Esophagus (tissue), 2 donors: ENCODE measurements at regions not wholly inside any gene's neighbourhood (a gene's known extent, or its start where the extent isn't known, plus 50 kb on each side); places are given as distances from the start of the nearest gene placed in this dataset.

ENCODE experiments used
- H3K27ac ChIP-seq, 2 donors: one replicate each; pipeline ENCODE4 v1.5.1; 2013; ENCODE audit warnings: low read depth in 2 of 2, mild to moderate bottlenecking in 2 of 2, inconsistent platforms in 1 of 2, low read length in 1 of 2, moderate library complexity in 1 of 2
- H3K27me3 ChIP-seq, 2 donors: one replicate each; pipeline ENCODE4 v1.6.1; 2013; ENCODE audit warnings: low read length in 2 of 2, control low read depth in 1 of 2, mild to moderate bottlenecking in 1 of 2; ENCODE audit not compliant: insufficient read depth in 2 of 2, control insufficient read depth in 1 of 2
- H3K36me3 ChIP-seq, 2 donors: one replicate each; pipeline ENCODE4 v1.6.1; 2013; ENCODE audit warnings: low read length in 1 of 2; ENCODE audit not compliant: control insufficient read depth in 2 of 2, insufficient read depth in 2 of 2
- H3K4me1 ChIP-seq, 2 donors: one replicate each; pipeline ENCODE4 v1.6.1; 2013; ENCODE audit warnings: low read length in 1 of 2; ENCODE audit not compliant: control insufficient read depth in 2 of 2, insufficient read depth in 2 of 2
- H3K4me3 ChIP-seq, 2 donors: one replicate each; pipeline ENCODE4 v1.5.1; 2013; ENCODE audit warnings: low read length in 2 of 2, mild to moderate bottlenecking in 2 of 2, low read depth in 1 of 2, moderate library complexity in 1 of 2
- H3K9me3 ChIP-seq, 2 donors: one replicate each; pipeline ENCODE4 v1.6.1; 2013; ENCODE audit warnings: mild to moderate bottlenecking in 2 of 2, low read depth in 1 of 2, low read length in 1 of 2, moderate library complexity in 1 of 2; ENCODE audit not compliant: control insufficient read depth in 2 of 2, insufficient read depth in 1 of 2
- WGBS, 2 donors: extraction: QIAGEN DNeasy Blood & Tissue Kit; methylation state at CpG; one replicate each; pipeline ENCODE4 v1.1.7; 2013; 5-methylcytosine and 5-hydroxymethylcytosine counted together
- donor health status: healthy with polysubstance abuse.
- donor health status: Bipolar disorder and iron deficiency.

- WGBS, 2 donors, result 53 to 57% methylated on average over 7 of the region's 7 CpGs
- H3K27ac ChIP-seq, result no peak overlapping the region
These were observed 168.1 kb downstream of the TRIB2 start for GRCh38 chr2:12884713-12885282.

GRCh38 chr2:12890066-12890465 lies 173.3 kb downstream of the TRIB2 start:
- no peaks in the 10 kb centered on the region for H3K4me1 ChIP-seq
- H3K36me3 ChIP-seq, result no peaks in the 10 kb centered on the region
- H3K9me3 ChIP-seq, result peaks cover 0 to 2% of the 10 kb centered on the region in 2 donors
- WGBS, 2 donors, result 85 to 87% methylated on average over 4 of the region's 4 CpGs
- H3K27ac ChIP-seq, result no peak overlapping the region
- H3K27me3 ChIP-seq, result no peaks in the 10 kb centered on the region
- no peak overlapping the region for H3K4me3 ChIP-seq

More at GRCh38 chr2:12884713-12885282, 168.1 kb downstream of the TRIB2 start:
- Histone ChIP-seq H3K4me3 (no peak overlapping the region), H3K27me3 (no peaks in the 10 kb centered on the region), H3K4me1 (no peaks in the 10 kb centered on the region), H3K9me3 (no peaks in the 10 kb centered on the region), H3K36me3 (no peaks in the 10 kb centered on the region)

GRCh38 chr2:12890481-12890991 lies 173.8 kb downstream of the TRIB2 start:
- Histone ChIP-seq H3K36me3 (no peaks in the 10 kb centered on the region), H3K9me3 (peaks cover 0 to 2% of the 10 kb centered on the region in 2 donors), H3K27ac (no peak overlapping the region), H3K4me1 (no peaks in the 10 kb centered on the region), H3K4me3 (no peak overlapping the region), H3K27me3 (no peaks in the 10 kb centered on the region)
- WGBS, 2 donors, result 68 to 73% methylated on average over 6 of the region's 6 CpGs

- H3K36me3 ChIP-seq, result no peaks in the 10 kb centered on the region
- H3K4me1 ChIP-seq, result no peaks in the 10 kb centered on the region
- no peak overlapping the region for H3K27ac ChIP-seq
- 81 to 84% methylated on average over 2 of the region's 2 CpGs for WGBS, 2 donors
- H3K9me3 ChIP-seq, result peaks cover 0 to 2% of the 10 kb centered on the region in 2 donors
- H3K27me3 ChIP-seq, result no peaks in the 10 kb centered on the region
- no peak overlapping the region for H3K4me3 ChIP-seq
These were observed 178.3 kb downstream of the TRIB2 start for GRCh38 chr2:12895017-12895416.

- 72 to 74% methylated on average over 4 of the region's 4 CpGs for WGBS, 2 donors
- H3K4me1 ChIP-seq, result no peaks in the 10 kb centered on the region
- H3K36me3 ChIP-seq, result no peaks in the 10 kb centered on the region
- H3K4me3 ChIP-seq, result no peak overlapping the region
- peaks cover 0 to 2% of the 10 kb centered on the region in 2 donors for H3K9me3 ChIP-seq
- H3K27ac ChIP-seq, result peak overlapping the region in 1 of 2 donors; percentile 26
- no peaks in the 10 kb centered on the region for H3K27me3 ChIP-seq
These were observed 179.7 kb downstream of the TRIB2 start for GRCh38 chr2:12896318-12896982.

GRCh38 chr2:12897181-12897580 lies 180.4 kb downstream of the TRIB2 start:
- no peaks in the 10 kb centered on the region for H3K4me1 ChIP-seq
- H3K27me3 ChIP-seq, result no peaks in the 10 kb centered on the region
- peaks cover 0 to 1% of the 10 kb centered on the region in 2 donors for H3K9me3 ChIP-seq
- no peak overlapping the region for H3K4me3 ChIP-seq
- H3K27ac ChIP-seq, result peak overlapping the region in 1 of 2 donors; percentile 26
- H3K36me3 ChIP-seq, result no peaks in the 10 kb centered on the region
- WGBS, 2 donors, result 49 to 54% methylated on average over 1 of the region's 1 CpG

- 87 to 91% methylated on average over 2 of the region's 2 CpGs for WGBS, 2 donors
- H3K9me3 ChIP-seq, result no peaks in the 10 kb centered on the region
- H3K4me1 ChIP-seq, result no peaks in the 10 kb centered on the region
- H3K36me3 ChIP-seq, result no peaks in the 10 kb centered on the region
- no peak overlapping the region for H3K27ac ChIP-seq
- no peak overlapping the region for H3K4me3 ChIP-seq
- no peaks in the 10 kb centered on the region for H3K27me3 ChIP-seq
These were observed 186.5 kb downstream of the TRIB2 start for GRCh38 chr2:12903272-12903671.

GRCh38 chr2:12910431-12910830 lies 193.7 kb downstream of the TRIB2 start:
- Histone ChIP-seq H3K4me3 (no peak overlapping the region), H3K36me3 (no peaks in the 10 kb centered on the region), H3K9me3 (no peaks in the 10 kb centered on the region), H3K27ac (no peak overlapping the region), H3K4me1 (no peaks in the 10 kb centered on the region), H3K27me3 (no peaks in the 10 kb centered on the region)
- 66 to 67% methylated on average over 2 of the region's 2 CpGs for WGBS, 2 donors

GRCh38 chr2:12915787-12916186 lies 199.1 kb downstream of the TRIB2 start:
- WGBS, 2 donors, result 80 to 84% methylated on average over 1 of the region's 1 CpG
- Histone ChIP-seq H3K27me3 (no peaks in the 10 kb centered on the region), H3K9me3 (no peaks in the 10 kb centered on the region), H3K36me3 (no peaks in the 10 kb centered on the region), H3K4me3 (no peak overlapping the region), H3K4me1 (no peaks in the 10 kb centered on the region), H3K27ac (no peak overlapping the region)
